DND-41 (cell line): ENCODE measurements at regions not wholly inside any gene's neighbourhood (a gene's known extent, or its start where the extent isn't known, plus 50 kb on each side); places are given as distances from the start of the nearest gene placed in this dataset.

Source experiments
- ATAC-seq: fragments of 200-7000 bp; cut with Tn5 transposase; 3 replicates; pipeline ENCODE4 v1.9.1; 2021; ENCODE audit warnings: low read depth; ENCODE audit not compliant: insufficient read depth
- DNase-seq: peaks from one replicate; pipeline ENCODE4 v3.0.0-alpha.2; 2020
- H2AFZ ChIP-seq: 2 replicates; pipeline ENCODE4 v1.6.0; 2012; ENCODE audit warnings: low read depth, low read length
- H3K27ac ChIP-seq: 2 replicates; pipeline ENCODE4 v1.5.1; 2012; ENCODE audit warnings: low read length, inconsistent platforms
- H3K27me3 ChIP-seq: fragments of 200-600 bp; sonication (generic); 2 replicates; pipeline ENCODE4 v1.6.0; 2012; ENCODE audit warnings: low read length, mild to moderate bottlenecking, inconsistent platforms; ENCODE audit not compliant: insufficient read depth, poor library complexity
- H3K36me3 ChIP-seq: 2 replicates; pipeline ENCODE4 v1.5.1; 2012; ENCODE audit warnings: low read length, inconsistent platforms; ENCODE audit not compliant: insufficient read depth
- H3K4me1 ChIP-seq: 2 replicates; pipeline ENCODE4 v1.5.1; 2012; ENCODE audit warnings: mild to moderate bottlenecking, low read length; ENCODE audit not compliant: insufficient read depth
- H3K4me2 ChIP-seq: 2 replicates; pipeline ENCODE4 v1.6.0; 2012; ENCODE audit warnings: mild to moderate bottlenecking, moderate library complexity, low read length, inconsistent platforms; ENCODE audit not compliant: insufficient read depth
- H3K4me3 ChIP-seq, 2 experiments: fragments of 200-600 bp in 1 of 2; shearing (Covaris generic) in 1 of 2; 2 replicates each; pipeline ENCODE4 v1.5.1; 2012 to 2016; ENCODE audit warnings: inconsistent platforms in 2 of 2, low read length in 2 of 2, mild to moderate bottlenecking in 2 of 2, low read depth in 1 of 2, moderate library complexity in 1 of 2
- H3K79me2 ChIP-seq: 2 replicates; pipeline ENCODE4 v1.6.0; 2012; ENCODE audit warnings: low read length, inconsistent platforms; ENCODE audit not compliant: insufficient read depth
- H3K9ac ChIP-seq: 2 replicates; pipeline ENCODE4 v1.6.0; 2012; ENCODE audit warnings: low read depth, mild to moderate bottlenecking, inconsistent platforms, low read length, moderate library complexity
- H3K9me3 ChIP-seq: 2 replicates; pipeline ENCODE4 v1.5.1; 2012; ENCODE audit warnings: low read length, moderate library complexity, mild to moderate bottlenecking, inconsistent platforms; ENCODE audit not compliant: insufficient read depth, severe bottlenecking
- H4K20me1 ChIP-seq: 2 replicates; pipeline ENCODE4 v1.6.0; 2012; ENCODE audit warnings: low read length; ENCODE audit not compliant: insufficient read depth
- CTCF ChIP-seq: IDR thresholded peaks from 2 replicates; pipeline ENCODE4 v1.5.1; 2012; ENCODE audit warnings: borderline replicate concordance, low read length, moderate library complexity, mild to moderate bottlenecking; ENCODE audit not compliant: poor library complexity, severe bottlenecking; ENCODE audit errors: extremely low read depth
- EZH2 ChIP-seq: IDR thresholded peaks from 3 replicates; pipeline ENCODE4 v1.6.1; 2012; ENCODE audit warnings: borderline replicate concordance, low read depth, mild to moderate bottlenecking, moderate library complexity, low read length, inconsistent platforms; ENCODE audit not compliant: severe bottlenecking

- TF ChIP-seq CTCF = no peak
- TF ChIP-seq EZH2 = no peak
- Histone ChIP-seq H3K36me3 (no peaks in the 10 kb centered on the region), H3K9ac (no peak overlapping the region), H3K4me2 (no peak overlapping the region), H3K9me3 (no peaks in the 10 kb centered on the region), H3K79me2 (no peaks in the 10 kb centered on the region), H3K27ac (no peak overlapping the region), H3K27me3 (no peaks in the 10 kb centered on the region), H4K20me1 (no peaks in the 10 kb centered on the region), H3K4me1 (peaks cover 16% of the 10 kb centered on the region), H3K4me3 (no peak overlapping the region), H2AFZ (no peak overlapping the region)
- ATAC-seq (no peak), DNase-seq (no peak)
These were observed 78.3 kb upstream of the HS6ST1 start for GRCh38 chr2:128396946-128397345.

GRCh38 chr2:128399256-128399655 lies 80.6 kb upstream of the HS6ST1 start:
- Histone ChIP-seq H3K4me3 (no peak overlapping the region), H3K79me2 (no peaks in the 10 kb centered on the region), H2AFZ (no peak overlapping the region), H3K36me3 (no peaks in the 10 kb centered on the region), H3K9ac (no peak overlapping the region; the same call in 1 of the 2 replicates), H3K27me3 (no peaks in the 10 kb centered on the region), H3K27ac (no peak overlapping the region), H3K4me2 (no peak overlapping the region), H3K9me3 (no peaks in the 10 kb centered on the region), H3K4me1 (peaks cover 35% of the 10 kb centered on the region), H4K20me1 (no peaks in the 10 kb centered on the region)
- no peak for DNase-seq
- ATAC-seq = no peak
- no peak for TF ChIP-seq CTCF
- no peak for TF ChIP-seq EZH2

- Histone ChIP-seq H3K27me3 (no peaks in the 10 kb centered on the region), H3K27ac (no peak overlapping the region), H3K9ac (no peak overlapping the region; the same call in 1 of the 2 replicates), H3K36me3 (no peaks in the 10 kb centered on the region), H3K9me3 (no peaks in the 10 kb centered on the region), H3K79me2 (no peaks in the 10 kb centered on the region), H3K4me2 (0 out of 2 replicates have a peak overlapping the region, but pooled peaks have one; percentile 9), H3K4me3 (no peak overlapping the region), H3K4me1 (peaks cover 36% of the 10 kb centered on the region), H4K20me1 (no peaks in the 10 kb centered on the region), H2AFZ (no peak overlapping the region)
- no peak for TF ChIP-seq CTCF
- no peak for TF ChIP-seq EZH2
- ATAC-seq (peak; percentile 54), DNase-seq (no peak)
These were observed 81.1 kb upstream of the HS6ST1 start for GRCh38 chr2:128399690-128400291.

GRCh38 chr2:128401680-128402079 lies 83.0 kb upstream of the HS6ST1 start:
- Histone ChIP-seq H2AFZ (no peak overlapping the region), H3K79me2 (no peaks in the 10 kb centered on the region), H3K4me1 (peaks cover 36% of the 10 kb centered on the region), H4K20me1 (no peaks in the 10 kb centered on the region), H3K36me3 (no peaks in the 10 kb centered on the region), H3K9ac (no peak overlapping the region), H3K4me3 (no peak overlapping the region), H3K4me2 (no peak overlapping the region), H3K9me3 (no peaks in the 10 kb centered on the region), H3K27me3 (no peaks in the 10 kb centered on the region), H3K27ac (peak overlapping the region; percentile 32)
- no peak for DNase-seq
- TF ChIP-seq EZH2 (no peak), CTCF (no peak)
- no peak for ATAC-seq
